HG03342 (cell line): ENCODE measurements at regions not wholly inside any gene's neighbourhood (a gene's known extent, or its start where the extent isn't known, plus 50 kb on each side); places are given as distances from the start of the nearest gene placed in this dataset.
"Not testable (repeated sequence)": the region's sequence is repeated elsewhere in the genome, so short reads cannot be mapped to it uniquely, and the experiment has no call there.

ENCODE experiments used
- ATAC-seq: cut with Tn5 transposase; IDR thresholded peaks from one replicate; pipeline ENCODE4 v1.9.1; 2021; ENCODE audit warnings: mild to moderate bottlenecking, moderate library complexity; ENCODE audit not compliant: unreplicated experiment

DNA sequence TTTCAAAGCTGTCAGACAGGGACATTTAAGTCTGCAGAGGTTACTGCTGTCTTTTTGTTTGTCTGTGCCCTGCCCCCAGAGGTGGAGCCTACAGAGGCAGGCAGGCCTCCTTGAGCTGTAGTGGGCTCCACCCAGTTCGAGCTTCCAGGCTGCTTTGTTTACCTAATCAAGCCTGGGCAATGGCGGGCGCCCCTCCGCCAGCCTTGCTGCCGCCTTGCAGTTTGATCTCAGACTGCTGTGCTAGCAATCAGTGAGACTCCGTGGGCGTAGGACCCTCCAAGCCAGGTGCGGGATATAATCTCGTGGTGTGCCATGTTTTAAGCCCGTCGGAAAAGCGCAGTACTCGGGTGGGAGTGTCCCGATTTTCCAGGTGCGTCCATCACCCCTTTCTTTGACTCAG lies 919.2 kb upstream of the ARRDC3 start:
- ATAC-seq, result not testable (repeated sequence)

DNA sequence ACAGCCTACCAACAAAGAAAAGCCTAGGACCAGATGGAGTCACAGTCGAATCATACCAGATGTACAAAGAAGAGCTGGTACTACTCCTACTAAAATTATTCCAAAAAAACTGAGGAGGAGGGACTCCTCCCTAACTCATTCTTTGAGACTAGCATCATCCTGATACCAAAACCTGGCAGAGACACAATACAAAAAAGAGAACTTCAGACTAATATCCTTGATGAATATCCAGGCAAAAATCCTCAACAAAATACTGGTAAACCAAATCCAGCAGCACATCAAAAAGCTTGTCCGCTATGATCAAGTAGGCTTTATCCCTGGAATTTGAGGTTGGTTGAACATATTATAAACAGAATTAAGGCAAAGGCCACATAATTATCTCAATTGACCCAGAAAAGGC lies 900.4 kb upstream of the ARRDC3 start:
- no peak for ATAC-seq

DNA sequence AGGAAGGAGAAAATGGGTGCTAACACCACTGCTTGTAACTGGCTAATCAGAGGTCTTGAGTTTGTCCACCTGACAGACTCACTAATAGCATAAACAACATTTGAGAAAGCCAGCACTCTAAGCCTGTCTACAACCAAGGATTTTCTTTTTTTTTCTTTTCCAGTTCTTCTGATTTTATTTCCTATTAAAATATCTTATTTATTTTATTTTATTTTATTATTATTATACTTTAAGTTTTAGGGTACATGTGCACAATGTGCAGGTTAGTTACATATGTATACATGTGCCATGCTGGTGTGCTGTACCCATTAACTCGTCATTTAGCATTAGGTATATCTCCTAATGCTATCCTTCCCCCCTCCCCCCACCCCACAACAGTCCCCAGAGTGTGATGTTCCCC lies 888.6 kb upstream of the ARRDC3 start:
- not testable (repeated sequence) for ATAC-seq

DNA sequence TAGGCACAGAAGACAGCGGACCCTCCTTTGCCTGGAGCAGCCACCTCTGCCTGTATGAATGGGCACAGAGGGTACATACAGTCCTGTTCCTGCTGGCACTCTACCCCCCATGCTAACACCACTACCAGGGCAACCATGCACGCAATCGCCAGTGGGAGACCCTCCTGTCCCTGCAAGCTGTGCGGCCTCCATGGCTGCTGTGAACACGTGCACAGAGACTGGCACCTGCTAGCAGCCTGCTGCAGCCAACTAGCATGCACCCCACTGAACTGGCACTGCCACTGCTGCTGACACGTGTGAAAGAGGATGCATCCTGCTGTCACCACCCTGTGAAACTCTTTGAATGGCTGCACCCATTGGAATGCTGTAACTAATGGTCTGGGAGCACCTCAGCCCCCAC lies 885.2 kb upstream of the ARRDC3 start:
- ATAC-seq, result no peak

DNA sequence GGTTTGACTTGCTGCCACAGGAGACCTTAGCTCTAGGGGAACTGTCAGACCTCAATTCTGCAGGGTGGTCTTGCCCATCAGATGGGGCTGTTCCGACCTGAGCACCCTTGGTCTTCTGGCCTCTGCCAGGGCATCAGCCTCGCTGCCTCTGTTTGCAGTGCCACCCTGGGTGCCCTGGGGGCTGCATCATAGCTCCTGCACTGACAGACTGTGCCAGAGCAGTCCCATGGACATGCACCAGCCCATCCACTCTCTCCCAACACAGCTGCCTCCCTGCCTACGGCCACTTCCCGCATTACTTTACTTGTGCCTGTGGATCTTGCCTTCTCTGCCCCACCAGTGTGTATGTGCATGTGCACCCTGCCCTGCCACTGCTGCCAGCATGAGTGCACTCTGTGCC lies 884.7 kb upstream of the ARRDC3 start:
- no peak for ATAC-seq

DNA sequence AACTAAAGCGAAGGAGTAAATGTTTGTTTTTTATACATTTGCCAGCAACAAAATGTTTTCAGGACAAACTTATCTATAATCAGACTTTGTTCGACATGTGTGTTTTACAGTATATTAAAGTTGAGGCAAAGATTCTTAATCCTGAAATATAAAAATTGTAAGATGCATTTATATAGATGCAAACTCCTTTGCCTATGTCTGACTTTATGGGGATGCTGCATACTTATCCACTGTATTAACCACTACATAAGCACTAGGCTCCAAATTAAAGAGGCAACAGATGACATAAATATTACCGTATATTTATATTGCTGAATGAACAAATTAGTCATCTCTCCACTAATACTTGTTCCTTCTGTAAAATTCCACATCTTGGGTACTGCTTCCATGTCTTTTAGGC lies 882.7 kb upstream of the ARRDC3 start:
- ATAC-seq, result no peak

DNA sequence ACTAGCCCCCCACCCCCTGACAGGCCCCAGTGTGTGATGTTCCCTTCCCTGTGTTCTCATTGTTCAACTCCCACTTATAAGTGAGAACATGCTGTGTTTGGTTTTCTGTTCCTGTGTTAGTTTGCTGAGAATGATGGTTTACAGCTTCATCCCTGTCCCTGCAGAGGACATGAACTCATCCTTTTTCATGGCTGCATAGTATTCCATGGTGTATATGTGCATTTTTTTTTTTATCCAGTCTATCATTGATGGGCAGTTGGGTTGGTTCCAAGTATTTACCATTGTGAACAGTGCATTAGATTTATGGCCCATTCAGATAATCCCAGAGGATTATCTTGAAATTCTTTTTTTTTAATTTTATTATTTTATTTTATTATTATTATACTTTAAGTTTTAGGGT lies 872.5 kb upstream of the ARRDC3 start:
- not testable (repeated sequence) for ATAC-seq

DNA sequence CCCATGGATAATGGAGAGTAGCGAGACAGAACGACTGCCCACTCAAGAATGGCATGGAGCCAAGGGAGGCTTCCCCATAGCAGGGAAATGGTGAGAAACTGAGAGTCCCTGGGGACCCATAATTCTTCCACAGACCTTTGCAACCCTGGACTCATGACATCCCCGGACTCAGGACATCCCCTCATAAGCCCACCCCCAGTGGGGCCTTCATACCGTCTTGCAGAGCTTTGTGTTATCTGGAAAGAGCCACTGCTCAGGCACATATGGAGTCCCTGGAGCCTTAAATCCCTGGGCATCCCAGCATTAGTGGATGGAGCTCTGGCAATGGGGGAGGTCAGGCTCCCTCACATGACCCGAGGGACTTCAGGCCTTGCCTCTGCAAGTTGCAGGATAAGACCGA lies 865.4 kb upstream of the ARRDC3 start:
- ATAC-seq, result no peak

DNA sequence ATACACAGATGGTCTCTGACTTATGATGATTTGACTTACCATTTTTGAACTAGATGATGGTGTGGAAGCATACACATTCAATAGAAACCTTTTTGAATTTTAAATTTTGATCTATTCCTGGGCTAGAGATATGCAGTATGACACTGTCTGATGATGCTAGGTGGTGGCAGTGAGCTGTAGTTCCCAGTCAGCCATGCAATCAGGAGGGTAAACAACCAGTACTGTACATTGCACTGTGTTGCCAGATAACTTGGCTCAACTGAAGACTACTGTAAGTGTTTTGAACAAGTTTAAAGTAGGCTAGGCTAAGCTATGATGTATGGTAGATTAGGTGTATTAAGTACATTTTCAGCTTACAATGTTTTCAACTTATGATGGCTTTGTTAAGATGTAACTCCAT lies 859.1 kb upstream of the ARRDC3 start:
- ATAC-seq, result no peak

DNA sequence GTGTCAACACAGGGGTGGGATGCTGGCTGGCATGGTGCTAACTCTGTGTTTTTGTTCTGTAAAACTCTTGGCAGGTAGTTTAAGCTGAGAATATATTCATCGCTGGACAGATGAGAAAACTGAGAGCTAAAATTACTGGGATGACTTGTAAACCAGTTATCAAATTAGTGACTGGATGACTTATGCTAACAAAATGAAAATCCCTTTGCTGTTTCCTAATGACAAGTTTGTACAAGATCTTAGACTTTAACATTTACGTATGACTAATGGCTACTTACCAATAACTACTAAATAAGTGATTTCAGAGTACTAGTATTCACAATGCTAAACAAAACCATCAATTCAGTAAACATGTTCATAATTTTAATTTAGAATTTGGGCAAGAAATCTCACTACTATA lies 854.8 kb upstream of the ARRDC3 start:
- no peak for ATAC-seq

DNA sequence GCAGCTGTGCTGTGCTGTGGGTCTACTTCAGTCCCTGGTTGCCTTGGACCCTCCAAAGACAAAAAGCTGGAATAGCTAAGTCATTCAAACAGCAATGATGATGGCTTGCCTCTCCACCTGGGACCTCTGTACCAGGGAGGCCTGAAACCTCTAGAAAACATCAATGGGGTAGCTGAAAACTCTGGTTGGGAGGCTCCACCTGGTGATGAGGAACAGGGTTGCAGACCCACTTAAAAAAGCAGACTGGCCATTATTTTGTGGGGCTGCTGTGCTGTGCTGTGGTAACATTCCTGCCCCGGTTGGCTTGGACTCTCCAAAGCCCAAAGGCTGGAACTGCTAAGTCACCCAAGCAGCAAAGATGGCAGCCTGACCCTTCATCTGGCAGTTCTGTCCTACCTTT lies 839.3 kb upstream of the ARRDC3 start:
- no peak for ATAC-seq

DNA sequence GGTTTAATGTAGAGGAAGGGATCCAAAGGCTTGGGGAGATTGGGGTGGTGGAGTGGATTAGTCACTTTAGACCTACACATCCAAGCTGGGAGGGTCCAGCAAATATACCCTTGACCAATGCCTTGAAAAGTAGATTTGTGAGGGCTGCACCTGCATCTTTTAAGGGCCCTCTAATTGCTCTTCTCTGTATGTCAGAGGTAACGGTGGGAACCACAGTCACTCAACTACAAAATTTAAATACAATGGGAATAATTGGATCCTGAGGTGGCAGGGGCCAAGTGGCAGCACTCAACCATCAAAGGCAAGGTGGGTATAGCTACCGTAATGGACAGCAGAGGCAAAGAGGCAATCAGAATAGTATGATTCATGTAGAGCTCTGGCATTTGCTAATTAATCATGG lies 833.7 kb upstream of the ARRDC3 start:
- not testable (repeated sequence) for ATAC-seq

DNA sequence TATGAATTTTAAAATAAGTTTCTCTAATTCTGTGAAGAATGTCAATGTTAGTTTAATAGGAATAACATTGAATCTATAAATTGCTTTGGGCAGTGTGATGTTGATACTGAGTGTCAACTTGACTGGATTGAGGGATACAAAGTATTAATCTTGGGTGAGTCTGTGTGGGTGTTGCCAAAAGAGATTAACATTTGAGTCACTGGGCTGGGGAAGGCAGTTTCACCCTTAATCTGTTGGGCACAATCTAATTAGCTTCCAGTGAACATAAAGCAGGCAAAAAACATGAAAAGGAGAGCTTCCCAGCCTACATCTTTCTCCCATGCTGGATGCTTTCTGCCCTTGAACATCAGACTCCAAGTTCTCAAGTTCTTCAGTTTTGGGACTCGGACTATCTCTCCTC lies 832.0 kb upstream of the ARRDC3 start:
- no peak for ATAC-seq

DNA sequence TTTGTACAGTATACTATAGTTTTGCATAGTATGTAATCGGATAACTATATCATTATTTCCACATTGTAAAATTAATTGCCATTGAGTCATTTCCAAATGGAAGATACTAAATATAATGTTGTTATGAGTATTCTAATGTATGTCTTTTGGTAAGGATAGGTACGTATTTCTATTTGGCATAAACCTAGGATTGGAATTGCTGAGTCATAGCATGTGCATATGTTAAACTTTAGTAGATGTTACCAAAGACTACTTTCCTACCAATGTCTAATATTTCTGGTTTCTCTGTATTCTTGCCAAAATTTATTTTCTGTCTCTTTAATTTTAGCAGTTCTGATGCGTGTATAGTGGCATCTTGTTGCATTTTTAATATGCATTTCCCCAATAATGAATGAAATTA lies 825.1 kb upstream of the ARRDC3 start:
- no peak for ATAC-seq

DNA sequence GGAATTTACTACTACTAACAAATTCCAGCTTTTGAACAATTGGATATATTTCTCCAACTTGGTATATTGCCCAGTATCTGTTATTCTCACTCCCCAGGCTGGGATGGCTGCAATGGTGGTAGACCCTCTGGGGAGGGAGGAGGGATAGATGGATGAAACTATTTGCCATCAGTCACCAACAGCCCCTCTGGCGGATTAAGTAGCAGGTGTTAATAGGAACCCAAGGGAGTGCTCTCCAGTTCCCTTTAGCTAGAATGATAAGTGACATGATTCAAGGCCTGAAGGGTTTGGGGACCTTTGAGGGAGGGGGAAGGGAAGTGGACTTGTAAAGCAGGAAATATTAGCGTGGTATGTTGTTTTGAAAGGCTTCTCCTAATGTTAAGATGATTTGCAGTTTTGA lies 824.0 kb upstream of the ARRDC3 start:
- no peak for ATAC-seq

DNA sequence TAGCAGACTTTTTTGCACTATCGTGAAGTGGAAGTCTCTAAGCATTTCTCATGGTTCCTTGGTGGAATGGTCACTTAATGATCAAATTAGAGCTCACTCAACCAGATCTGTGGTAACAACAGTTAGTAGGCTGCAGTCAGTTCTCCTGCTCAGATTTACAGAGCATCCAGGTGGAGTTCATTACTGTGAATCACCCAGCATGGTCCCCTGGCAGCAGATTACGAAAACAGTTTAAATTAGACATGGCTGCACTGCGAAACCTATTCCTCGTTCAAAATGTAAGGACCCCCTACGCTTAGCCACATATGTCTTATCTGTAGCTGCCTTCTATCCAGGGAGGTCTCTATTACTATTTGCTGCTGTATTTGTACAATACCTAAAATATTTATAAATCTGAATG lies 823.6 kb upstream of the ARRDC3 start:
- no peak for ATAC-seq

DNA sequence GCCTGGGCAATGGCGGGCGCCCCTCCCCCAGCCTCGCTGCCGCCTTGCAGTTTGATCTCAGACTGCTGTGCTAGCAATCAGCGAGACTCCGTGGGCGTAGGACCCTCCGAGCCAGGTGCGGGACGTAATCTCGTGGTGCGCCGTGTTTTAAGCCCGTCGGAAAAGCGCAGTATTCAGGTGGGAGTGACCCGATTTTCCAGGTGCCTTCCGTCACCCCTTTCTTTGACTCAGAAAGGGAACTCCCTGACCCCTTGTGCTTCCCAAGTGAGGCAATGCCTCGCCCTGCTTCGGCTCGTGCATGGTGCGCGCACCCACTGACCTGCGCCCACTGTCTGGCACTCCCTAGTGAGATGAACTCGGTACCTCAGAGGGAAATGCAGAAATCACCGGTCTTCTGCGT lies 815.9 kb upstream of the ARRDC3 start:
- not testable (repeated sequence) for ATAC-seq

DNA sequence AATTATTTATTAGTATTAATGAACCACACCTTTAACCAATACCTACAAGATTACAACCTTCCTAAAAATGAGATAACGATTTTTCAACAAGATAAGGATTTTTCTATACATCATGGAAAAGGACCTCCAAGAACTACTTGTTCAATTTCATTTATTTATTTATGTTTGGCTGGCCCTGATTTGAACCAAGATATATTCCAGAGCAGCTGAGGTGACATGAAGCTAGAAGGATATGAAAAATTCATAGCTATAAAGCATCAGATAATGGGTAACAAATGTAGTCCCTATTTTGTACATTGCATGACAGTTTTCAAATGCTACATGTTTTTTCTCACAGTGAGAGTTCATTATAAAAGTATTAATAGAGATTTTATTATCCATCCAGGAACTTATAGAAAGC lies 798.5 kb upstream of the ARRDC3 start:
- no peak for ATAC-seq

DNA sequence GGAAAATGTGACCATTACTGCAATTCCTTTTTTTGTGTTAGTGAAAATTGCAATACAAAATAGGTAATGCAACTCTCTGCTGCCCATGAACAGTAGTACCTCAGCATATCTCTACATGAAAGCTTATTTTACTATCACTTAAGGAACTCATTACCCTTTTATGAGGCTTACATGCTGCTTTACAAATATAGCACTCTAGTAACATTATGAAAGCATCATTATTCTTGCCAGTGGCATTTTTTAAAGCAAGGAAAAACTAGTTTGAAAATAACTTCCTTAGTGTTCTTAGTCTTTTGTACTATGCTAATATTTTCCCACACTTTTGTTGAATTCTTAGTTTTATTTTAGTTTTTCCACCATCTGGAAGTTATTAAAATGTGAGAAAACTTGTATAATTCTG lies 797.3 kb upstream of the ARRDC3 start:
- no peak for ATAC-seq

DNA sequence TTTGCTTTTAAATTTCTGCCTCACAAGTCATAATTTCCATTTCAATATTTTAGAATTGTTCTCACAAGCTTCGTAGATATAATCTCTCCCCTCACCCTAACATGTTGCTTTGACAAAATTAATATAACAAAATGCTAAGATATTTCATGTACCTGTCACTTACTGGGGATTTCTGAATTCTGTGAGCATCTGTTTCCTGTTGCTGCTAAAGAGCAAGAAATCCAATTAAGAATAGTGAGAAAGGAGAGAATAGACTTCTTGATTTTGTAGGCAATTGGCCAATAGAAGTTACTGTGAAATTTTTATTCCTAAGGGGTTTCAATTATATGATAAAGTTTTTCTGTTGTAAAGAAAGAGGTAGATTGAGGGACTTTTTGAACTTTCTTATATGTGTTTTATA lies 796.5 kb upstream of the ARRDC3 start:
- ATAC-seq, result no peak

DNA sequence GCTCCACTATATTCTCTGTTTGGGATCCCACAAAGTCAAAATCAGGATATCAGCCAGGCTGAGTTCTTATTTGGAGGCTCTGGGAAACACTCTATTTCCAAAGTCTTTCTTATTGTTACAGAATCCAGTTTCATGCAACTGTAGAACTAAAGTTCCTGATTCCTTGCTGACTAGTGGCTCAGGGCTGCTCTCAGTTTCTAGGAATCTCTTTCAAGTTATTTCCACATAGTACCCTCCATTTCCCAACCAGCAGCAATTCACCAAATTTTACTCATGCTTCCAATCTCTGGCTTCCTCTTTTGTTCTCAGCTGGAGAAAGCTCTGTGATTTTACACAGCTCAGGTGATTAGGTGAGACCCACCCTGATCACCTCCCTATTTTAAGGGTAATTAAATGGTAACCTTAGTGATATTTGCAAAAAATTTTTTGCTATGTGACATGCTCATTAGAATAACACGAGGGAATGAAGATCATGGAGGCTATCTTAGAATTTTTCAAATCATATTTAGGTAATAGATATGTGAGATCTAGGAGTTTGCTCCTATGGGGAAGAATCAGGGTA lies 794.9 kb upstream of the ARRDC3 start:
- ATAC-seq, result no peak

DNA sequence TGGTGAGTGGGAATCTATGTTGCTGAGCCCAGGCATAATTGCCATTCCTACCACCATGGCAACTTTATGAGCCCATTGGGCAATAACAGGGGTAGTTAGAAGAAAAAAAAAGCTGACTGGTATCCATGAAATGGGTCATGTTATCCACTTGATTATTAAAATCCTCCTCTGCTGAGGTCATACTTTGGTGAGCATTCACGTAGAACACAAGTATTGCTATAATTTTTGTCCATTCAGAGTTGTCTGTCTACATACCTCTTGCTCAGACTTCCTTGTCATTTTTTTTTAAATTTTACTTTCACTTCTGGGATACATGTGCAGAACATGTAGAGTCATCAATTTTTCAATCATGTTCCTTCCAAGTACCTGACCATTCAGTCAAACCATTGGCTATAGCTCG lies 780.8 kb upstream of the ARRDC3 start:
- ATAC-seq, result no peak

DNA sequence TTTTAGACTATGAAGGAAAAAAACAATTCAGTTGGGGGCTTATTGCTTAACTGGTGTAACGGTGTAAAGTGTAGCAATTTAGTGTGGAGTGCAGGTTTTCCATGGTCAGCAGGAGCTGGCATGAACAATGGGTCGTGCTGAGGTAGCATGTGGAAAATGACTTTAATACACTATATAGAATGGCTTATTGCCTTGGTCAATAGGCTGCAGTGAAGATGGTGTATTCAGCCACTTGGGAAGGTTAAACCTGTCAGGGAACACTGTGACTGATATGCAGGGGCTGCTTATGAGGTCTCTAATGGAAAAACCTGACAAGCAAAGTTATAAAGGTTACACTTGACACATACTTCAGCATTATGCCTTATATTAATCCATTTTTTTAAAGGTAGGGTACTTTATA lies 764.7 kb upstream of the ARRDC3 start:
- no peak for ATAC-seq

DNA sequence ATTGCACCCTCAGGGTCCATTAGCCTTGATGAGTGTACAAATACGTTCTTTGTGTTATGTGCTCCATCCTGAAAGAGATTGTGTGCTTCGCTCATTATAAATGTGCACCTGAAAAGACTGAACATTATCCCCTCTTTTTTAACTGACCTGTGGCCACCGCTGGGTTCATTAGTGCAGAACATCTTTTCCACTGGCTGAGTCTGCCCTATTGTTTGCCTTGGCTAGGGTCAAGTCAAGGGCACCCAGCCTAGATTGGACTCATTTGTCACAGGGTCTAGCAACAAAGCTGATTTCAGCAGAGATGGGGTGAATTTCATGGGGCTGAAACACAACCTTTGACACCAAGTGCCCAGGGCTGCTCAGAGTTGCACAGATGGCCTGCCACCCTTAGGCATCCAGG lies 764.1 kb upstream of the ARRDC3 start:
- ATAC-seq, result no peak
